ENCODE measurements at regions not wholly inside any gene's neighbourhood (a gene's known extent, or its start where the extent isn't known, plus 50 kb on each side); places are given as distances from the start of the nearest gene placed in this dataset.

DNA sequence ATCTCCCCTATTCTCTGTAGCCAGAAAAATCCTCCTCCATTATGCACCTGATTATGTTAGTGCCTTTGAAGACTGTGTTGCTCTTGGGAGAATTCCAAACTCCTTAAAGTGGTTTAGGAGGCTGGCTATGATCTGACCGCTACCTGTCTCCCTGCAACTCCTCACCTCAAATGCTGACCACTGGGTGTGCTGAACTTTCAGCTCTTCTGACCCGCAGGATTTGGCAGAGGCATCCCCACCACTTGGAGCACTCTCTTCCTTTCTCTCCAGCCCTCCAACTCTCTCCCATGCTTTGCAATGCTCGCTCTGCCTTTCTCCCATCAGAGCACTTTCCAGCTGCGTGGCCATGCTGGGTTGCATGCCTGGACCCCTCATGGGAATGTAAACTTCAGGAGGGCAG lies 227.6 kb downstream of the RPS24 start:
- H3K4me3 ChIP-seq (ENCODE audit: low read length), result no peak overlapping the region
- TF ChIP-seq ZNF274 (IDR thresholded peaks at IDR 0.05; ENCODE audit: low read depth, low read length), result no peak

DNA sequence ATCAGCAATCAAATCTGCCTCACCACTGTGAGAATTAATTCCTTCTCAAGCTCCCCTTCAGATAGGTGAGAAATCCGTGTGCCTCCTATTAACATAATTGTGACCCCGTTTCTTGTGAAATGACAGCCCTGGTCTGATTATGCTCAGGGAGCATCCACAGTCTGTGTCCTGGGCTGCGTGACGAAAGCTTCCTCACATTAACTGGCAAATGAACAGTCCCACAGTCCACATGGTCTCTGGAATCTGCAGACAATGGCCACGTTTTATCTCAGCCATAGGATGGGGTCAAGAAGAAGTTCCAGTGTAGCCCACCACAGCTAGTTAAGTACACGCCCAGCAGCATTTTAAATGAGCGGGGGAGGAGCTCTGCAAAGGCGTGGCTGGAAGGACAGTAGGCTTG lies 229.2 kb downstream of the RPS24 start:
- H3K4me3 ChIP-seq (ENCODE audit: low read length), result no peak overlapping the region
- TF ChIP-seq ZNF274 (IDR thresholded peaks at IDR 0.05; ENCODE audit: low read depth, low read length), result no peak

DNA sequence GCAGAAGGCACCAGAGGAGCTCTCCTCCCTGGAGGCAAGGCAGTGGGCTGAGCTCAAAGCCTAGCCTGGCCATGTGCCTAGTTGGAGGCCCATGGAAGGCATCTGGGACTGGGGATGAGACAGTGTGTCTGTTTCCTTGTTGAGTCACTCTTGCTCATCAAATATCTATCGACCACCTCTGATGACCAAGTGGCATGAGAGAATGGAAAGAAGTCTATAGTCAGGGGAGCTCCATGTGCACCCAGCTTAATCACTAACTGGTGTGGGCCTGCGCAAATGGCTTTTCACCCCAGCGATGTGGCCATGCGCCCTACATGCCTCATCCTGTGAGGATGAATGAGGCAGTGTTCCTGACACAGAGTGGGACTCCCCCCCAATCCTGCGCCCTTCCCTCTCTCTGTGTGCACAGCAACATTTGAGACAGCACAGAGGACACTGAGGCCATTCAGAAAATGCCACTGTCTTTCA lies 229.9 kb downstream of the RPS24 start:
- no peak for TF ChIP-seq ZNF274 (IDR thresholded peaks at IDR 0.05; ENCODE audit: low read depth, low read length)
- no peak overlapping the region for H3K4me3 ChIP-seq (ENCODE audit: low read length)

DNA sequence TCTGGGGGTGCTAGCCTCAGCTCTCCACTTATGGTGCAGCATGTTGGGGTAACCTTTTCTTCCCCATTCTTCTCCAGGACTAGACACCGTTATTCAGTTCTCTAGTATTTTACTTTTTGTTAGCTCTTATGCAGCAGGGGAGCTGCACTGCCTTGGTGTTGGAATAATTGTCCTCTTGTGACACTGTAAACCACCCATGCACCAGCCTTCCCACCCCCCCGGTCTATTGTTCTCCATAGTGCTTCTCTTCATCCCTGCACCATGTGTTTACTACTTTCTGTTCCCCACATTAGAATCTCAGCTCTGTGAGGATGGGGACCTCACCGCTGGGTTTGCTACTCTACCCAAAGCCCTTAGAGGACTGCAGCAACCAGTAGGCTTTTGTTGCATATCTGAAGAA lies 230.7 kb downstream of the RPS24 start:
- TF ChIP-seq ZNF274 (IDR thresholded peaks at IDR 0.05; ENCODE audit: low read depth, low read length), result no peak
- no peak overlapping the region for H3K4me3 ChIP-seq (ENCODE audit: low read length)

DNA sequence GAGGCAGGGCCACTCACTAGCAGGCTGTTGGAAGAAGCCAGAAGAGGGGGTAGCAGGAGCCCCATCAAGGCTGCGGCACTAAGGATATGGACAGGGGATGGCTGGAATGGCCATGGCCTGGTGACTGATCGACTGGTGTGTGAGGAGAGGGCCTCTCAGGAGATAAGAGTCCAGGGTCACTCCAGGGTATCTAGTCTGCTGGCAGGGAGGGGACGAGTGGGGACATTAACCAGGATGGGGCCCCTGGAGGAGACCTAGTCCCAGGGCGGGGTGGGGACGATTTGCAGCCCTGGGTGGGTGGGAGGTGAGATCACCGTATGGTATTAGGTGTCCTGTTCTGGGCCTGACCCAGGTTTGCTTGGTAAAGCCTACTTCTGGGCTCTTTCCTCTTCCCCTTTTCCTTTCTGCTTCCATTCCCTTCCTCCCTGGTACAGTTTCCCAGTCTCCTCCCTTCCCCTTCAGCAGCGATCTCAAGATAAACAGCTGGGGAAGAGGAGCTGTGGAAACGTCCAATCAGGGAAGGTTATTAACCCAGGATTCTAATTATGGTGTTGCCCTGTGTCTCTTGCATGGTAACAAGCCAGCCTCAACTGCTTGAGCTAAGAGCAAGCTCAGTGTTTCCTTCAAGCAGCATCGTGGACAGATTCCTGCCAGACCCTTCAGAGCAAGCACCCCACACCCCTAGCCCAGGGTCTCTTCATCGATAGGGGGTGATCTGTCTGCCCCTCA lies 233.2 kb downstream of the RPS24 start:
- TF ChIP-seq ZNF274 (IDR thresholded peaks at IDR 0.05; ENCODE audit: low read depth, low read length), result no peak
- H3K4me3 ChIP-seq (ENCODE audit: low read length), result no peak overlapping the region

DNA sequence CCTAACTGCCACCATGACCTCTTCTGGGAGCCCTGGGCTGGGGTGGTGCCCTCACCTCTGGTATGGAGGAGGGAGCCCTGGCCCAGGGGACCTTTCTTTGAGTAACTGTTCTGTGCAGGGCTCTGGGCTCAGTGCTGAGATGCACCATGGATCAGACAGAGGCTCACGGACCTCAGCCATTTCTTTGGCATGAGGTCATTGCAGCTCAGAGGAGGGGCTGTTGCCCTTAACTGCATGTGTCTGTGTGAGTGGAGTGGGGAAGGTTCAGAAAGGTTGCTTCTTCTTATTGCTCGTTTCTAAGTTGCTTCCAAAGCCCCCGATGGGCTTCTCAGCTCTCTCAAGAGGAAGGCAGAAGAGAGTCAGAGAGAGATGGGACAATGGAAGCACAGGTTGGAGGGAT lies 233.9 kb downstream of the RPS24 start:
- TF ChIP-seq ZNF274 (IDR thresholded peaks at IDR 0.05; ENCODE audit: low read depth, low read length), result no peak
- no peak overlapping the region for H3K4me3 ChIP-seq (ENCODE audit: low read length)

DNA sequence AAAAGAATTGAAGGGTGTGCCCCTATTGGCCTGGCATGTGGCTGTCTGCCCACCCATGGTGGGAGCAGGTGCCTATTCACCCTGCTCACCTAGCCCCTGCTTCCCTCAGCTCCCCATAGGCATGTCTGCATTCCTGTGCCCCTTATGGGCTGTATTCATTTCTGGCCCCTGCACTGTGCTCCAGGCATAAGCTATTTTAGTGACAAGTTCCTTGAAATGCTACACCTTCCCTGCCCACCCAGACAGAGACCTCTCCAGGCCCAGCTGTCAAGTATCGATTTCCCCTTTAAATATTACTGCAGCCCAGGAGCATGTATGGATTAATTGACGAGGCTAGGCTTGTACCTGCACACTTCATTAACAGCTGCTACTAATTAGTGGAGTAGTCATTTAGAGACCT lies 235.4 kb downstream of the RPS24 start:
- TF ChIP-seq ZNF274 (IDR thresholded peaks at IDR 0.05; ENCODE audit: low read depth, low read length), result no peak
- no peak overlapping the region for H3K4me3 ChIP-seq (ENCODE audit: low read length)

DNA sequence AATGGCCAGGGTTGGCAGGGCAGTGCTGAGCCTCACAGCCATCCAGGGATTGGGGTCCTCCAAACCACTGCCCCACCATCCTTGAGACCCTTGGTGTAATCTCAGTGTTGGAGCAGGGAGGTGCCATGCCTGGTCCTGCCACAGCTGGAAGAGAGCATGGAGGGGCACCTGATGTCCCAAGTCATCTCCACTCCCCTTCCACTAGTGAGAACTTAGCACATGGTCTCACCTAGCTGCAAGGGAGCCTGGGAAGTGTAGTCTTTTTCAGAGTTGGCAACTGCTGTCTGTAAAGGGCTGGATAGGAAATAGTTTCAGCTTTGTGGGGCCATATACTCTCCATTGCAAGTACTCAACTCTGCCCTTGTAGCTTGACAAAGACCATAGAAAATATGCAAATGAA lies 238.7 kb downstream of the RPS24 start:
- H3K4me3 ChIP-seq (ENCODE audit: low read length), result no peak overlapping the region
- no peak for TF ChIP-seq ZNF274 (IDR thresholded peaks at IDR 0.05; ENCODE audit: low read depth, low read length)

DNA sequence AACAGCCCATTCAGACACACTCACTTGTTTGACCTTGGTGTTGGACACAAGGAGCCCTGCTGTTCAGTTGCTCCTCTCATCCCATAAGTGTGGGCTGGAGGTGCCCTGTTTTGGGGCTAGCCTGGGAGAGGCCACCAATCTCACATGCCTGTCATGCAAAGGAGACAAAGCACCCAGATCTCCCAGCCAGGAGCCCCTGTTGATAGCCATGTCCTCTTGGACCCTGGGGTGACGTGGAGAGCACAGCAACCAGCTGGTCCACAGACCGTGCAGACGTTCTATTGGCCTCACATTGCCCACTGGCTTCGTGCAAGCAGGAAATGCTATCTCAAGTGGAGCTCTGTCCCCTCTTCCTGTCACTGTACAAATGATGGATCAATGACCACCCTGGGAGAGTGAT lies 240.8 kb downstream of the RPS24 start:
- no peak for TF ChIP-seq ZNF274 (IDR thresholded peaks at IDR 0.05; ENCODE audit: low read depth, low read length)
- no peak overlapping the region for H3K4me3 ChIP-seq (ENCODE audit: low read length)

DNA sequence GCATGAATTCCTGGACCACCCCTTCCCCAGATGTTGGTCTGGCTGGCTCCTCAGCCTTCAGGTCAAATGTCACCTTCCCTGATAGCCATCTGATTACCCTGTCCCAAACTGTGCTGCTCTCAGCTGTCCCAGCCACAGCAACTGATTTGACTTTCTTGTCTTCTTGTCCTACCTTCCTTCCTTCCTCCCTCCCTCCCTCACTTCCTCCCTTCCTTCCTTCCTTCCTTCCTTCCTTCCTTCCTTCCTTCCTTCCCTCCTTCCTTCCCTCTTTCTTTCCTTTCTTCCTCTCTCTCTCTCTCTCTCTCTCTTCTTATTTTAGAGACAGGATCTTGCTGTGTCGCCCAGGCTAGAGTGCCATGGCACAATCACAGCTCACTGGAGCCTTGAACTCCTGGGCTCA lies 242.5 kb downstream of the RPS24 start:
- no peak overlapping the region for H3K4me3 ChIP-seq (ENCODE audit: low read length)
- no peak for TF ChIP-seq ZNF274 (IDR thresholded peaks at IDR 0.05; ENCODE audit: low read depth, low read length)

DNA sequence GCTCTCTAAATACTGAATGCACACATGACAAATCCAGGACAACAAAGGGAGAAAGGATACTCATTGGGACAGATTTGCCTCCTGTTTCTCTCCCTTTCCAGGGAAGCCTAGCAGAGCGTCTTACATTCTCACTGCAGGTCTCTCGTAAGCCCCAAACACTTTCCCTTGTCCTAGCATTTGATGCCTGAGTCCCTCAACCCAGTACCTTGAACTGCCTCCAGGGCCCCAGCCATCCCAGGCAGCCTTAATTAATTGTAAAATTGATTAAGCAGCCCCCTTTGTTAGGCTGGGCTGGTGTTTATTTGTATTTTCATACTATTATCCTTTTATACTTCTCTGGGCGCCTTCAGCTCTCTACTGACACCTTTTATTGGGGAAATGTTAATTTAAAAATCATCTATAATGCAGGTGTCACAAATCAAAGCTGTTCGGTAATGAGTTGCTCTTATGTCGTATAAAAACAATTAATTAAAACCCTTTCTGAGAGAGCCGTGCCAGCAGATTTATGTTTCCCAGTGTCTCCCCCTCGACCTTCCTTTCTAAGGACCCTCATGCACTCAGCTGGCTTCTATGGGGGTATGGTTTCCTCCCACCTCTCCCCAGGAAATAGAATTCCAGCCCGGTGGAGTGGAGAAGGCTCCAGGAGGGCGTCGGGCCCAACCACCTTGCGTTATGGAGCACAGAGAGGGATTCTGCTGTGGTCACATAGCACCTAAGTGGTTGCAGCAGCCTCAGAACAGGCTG lies 243.8 kb downstream of the RPS24 start:
- H3K4me3 ChIP-seq (ENCODE audit: low read length), result no peak overlapping the region
- no peak for TF ChIP-seq ZNF274 (IDR thresholded peaks at IDR 0.05; ENCODE audit: low read depth, low read length)

DNA sequence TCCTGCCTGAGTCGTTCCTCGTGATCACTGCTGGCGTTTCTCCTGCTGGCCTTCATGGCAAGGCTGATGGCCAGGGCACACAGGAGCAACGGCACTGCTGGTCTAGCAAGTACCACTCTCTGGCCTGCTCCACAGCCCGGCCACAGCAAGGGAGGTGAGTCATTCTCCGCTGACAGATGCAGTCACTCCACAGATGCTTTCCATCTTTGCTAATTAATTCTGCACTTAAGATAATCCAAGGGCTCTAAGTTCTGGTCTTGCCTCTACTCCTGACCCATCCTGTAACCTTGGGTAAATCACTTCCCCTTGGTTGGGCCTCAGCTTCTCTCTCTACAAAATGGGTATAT lies 244.4 kb downstream of the RPS24 start:
- TF ChIP-seq ZNF274 (IDR thresholded peaks at IDR 0.05; ENCODE audit: low read depth, low read length), result no peak
- no peak overlapping the region for H3K4me3 ChIP-seq (ENCODE audit: low read length)

DNA sequence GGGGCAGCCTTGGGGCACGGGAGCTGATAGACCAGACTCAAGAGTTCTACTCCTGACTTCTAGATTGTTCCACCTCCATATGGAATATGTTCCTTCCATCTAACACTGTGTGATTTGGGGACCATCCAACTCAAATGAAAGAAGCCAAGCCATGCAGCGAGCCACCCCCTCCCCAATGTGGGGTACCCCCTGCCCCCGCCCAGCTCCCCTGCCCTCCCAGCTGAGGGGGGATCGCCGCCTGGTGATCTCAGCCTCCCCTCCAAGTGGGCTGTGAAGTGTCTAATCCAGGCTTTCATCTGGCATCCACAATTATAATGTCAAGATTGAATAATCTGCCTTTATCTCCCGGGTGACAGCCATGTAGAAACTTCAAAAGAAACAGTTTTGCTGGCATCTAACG lies 246.1 kb downstream of the RPS24 start:
- no peak overlapping the region for H3K4me3 ChIP-seq (ENCODE audit: low read length)
- no peak for TF ChIP-seq ZNF274 (IDR thresholded peaks at IDR 0.05; ENCODE audit: low read depth, low read length)

DNA sequence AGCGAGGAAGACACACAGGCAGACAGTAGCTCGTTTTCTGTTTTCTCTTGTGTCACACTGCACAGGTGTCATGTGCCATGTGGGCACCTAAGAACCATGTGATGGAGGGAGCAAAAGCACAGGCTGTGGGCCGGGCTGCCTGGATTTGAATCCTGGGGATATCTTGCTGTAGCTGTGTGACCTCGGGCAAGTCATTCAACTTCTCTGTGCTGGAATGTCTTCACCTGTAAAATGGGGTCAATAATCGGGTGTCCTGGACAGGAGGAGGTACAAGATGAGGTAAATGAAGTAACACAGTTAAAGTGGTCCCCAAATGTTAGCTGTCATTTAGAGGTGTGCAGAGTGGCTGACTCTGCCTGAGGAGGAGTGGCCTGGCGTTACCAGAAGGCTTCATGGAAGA lies 246.9 kb downstream of the RPS24 start:
- H3K4me3 ChIP-seq (ENCODE audit: low read length), result no peak overlapping the region
- TF ChIP-seq ZNF274 (IDR thresholded peaks at IDR 0.05; ENCODE audit: low read depth, low read length), result no peak

DNA sequence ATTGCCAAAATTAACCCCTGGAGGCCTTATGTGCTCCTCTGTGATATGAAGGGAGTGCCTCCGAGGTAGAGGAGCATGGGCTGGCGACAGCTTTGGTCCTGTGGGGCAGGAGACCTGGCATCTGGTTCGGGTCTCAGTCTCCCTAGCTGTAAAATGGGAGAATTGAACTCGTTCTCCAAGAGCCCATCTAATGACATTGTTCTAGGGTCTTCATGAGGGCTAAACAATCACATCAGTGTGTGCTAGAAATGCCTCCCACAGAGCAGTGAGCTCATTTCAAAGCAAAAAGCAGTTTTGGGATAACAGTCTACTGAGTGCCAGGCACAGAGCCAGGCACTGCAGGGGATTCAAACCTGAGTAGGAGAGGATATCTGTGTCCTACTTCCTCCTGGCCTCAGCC lies 248.0 kb downstream of the RPS24 start:
- H3K4me3 ChIP-seq (ENCODE audit: low read length), result no peak overlapping the region
- TF ChIP-seq ZNF274 (IDR thresholded peaks at IDR 0.05; ENCODE audit: low read depth, low read length), result no peak

Measured in GM08714 (cell line).